ENCODE measurements at regions not wholly inside any gene's neighbourhood (a gene's known extent, or its start where the extent isn't known, plus 50 kb on each side); places are given as distances from the start of the nearest gene placed in this dataset.

DNA sequence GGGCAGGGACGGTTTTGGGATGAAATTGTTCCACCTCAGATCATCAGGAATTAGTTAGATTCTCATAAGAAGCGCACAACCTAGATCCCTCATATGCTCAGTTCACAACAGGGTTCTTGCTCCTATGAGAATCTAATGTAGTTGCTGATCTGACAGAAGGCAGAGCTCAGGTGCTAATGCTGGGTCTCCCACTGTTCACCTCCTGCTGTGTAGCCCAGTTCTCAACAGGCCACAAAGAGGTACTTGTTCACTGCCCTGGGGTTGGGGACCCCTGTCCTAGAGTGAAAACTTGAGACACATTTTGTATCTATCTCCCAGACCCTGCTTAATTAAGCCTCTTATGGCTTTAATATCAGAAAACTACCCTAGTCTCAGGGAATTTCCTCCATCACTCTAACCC lies 966.0 kb downstream of the PCDH17 start:
- TF ChIP-seq, protein P1, sequence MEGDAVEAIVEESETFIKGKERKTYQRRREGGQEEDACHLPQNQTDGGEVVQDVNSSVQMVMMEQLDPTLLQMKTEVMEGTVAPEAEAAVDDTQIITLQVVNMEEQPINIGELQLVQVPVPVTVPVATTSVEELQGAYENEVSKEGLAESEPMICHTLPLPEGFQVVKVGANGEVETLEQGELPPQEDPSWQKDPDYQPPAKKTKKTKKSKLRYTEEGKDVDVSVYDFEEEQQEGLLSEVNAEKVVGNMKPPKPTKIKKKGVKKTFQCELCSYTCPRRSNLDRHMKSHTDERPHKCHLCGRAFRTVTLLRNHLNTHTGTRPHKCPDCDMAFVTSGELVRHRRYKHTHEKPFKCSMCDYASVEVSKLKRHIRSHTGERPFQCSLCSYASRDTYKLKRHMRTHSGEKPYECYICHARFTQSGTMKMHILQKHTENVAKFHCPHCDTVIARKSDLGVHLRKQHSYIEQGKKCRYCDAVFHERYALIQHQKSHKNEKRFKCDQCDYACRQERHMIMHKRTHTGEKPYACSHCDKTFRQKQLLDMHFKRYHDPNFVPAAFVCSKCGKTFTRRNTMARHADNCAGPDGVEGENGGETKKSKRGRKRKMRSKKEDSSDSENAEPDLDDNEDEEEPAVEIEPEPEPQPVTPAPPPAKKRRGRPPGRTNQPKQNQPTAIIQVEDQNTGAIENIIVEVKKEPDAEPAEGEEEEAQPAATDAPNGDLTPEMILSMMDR (IDR thresholded peaks at IDR 0.05; ENCODE audit: insufficient read depth, low read length, missing control alignments) = no peak
- POLR2A ChIA-PET = no interaction called here
- DNase-seq (ENCODE audit: low read depth, low spot score) = no peak
- H3K4me3 ChIP-seq (ENCODE audit: low read depth, low read length) = no peak overlapping the region
- CTCF ChIA-PET = no interaction called here

DNA sequence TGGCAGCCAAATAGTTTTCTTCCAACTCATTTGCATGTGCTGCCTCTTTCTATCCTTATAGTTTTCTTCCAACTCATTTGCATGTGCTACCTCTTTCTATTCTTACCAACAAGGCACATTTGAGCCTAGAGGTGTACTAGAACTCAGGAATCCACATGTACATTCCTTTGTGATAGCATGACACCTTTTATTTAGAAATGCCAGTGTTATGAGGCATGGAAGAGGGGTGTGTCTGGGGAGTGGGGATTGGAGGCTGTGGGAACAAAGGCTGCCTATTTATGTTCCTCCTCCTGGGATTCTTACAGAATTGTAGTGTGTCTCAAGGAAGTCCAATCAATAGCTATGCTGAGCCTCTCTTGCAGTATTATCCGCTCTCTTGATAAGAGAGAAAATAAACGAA lies 966.7 kb downstream of the PCDH17 start:
- POLR2A ChIA-PET = no interaction called here
- CTCF ChIA-PET = no interaction called here

DNA sequence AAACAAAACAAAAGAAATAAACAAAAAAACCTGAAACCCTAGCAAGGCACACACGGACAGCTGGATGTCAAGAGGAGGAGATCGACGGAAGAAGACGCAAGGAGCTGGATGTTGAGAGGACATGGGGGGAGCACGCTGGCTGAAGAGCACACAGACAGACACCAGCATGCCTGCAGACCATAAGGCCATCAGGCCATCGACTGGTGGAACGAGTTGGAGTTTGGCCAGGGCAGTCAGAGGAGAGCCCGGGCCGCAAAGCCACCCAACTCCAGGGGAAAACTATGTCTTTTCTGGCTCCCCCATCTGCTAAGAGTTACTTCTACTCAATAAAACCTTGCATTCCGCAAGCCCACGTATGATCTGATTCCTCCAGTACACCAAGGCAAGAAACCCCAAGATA lies 979.6 kb downstream of the PCDH17 start:
- ChIA-PET POLR2A (no interaction called here), CTCF (no interaction called here)
- no peak overlapping the region for H3K4me3 ChIP-seq (ENCODE audit: low read depth, low read length)
- DNase-seq (ENCODE audit: low read depth, low spot score) = no peak
- TF ChIP-seq, protein P1 (IDR thresholded peaks at IDR 0.05; ENCODE audit: insufficient read depth, low read length, missing control alignments) = no peak

More for the DNA sequence above, 966.7 kb downstream of the PCDH17 start:
- no peak overlapping the region for H3K4me3 ChIP-seq (ENCODE audit: low read depth, low read length)
- DNase-seq (ENCODE audit: low read depth, low spot score) = no peak
- TF ChIP-seq, protein P1 (IDR thresholded peaks at IDR 0.05; ENCODE audit: insufficient read depth, low read length, missing control alignments) = no peak

DNA sequence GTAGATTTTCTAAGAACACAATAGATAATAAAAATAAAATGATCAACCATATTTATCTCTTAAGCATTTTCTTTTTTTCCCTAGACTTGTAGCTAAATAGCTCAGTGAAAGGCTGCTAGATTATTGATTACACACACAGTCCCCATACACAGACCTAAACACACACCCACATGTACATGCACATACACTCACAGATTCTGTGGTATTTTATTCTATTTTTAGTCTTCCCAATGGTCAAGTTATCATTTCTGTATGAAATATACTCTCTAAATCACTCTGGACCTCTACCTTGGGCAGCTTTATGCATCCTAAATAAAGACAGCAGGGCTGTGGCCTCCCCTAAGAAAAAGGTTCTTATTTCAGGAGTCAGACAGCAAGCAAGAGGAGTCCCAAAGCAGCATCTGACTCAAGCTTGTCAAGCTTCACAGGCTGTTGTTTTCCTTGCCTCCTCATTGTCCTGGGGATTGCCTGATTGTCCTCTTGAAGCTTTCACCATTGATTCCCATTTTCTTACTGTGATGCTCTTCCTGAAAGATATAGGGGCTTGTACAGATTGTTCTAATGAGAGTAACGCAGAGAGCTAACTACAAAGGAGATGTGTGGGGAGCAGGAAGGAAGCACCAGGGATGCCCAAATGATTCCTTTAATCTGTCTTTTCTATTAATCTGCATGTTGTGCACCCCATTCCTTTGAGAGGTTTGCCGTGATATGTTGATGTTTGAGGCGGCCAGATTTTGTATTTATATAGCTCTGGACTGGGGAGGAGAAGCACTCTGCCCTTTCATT lies 986.5 kb downstream of the PCDH17 start:
- H3K4me3 ChIP-seq (ENCODE audit: low read depth, low read length) = no peak overlapping the region
- DNase-seq (ENCODE audit: low read depth, low spot score) = no peak
- CTCF ChIA-PET = no interaction called here
- TF ChIP-seq, protein P1 (IDR thresholded peaks at IDR 0.05; ENCODE audit: insufficient read depth, low read length, missing control alignments) = no peak
- POLR2A ChIA-PET = no interaction called here

DNA sequence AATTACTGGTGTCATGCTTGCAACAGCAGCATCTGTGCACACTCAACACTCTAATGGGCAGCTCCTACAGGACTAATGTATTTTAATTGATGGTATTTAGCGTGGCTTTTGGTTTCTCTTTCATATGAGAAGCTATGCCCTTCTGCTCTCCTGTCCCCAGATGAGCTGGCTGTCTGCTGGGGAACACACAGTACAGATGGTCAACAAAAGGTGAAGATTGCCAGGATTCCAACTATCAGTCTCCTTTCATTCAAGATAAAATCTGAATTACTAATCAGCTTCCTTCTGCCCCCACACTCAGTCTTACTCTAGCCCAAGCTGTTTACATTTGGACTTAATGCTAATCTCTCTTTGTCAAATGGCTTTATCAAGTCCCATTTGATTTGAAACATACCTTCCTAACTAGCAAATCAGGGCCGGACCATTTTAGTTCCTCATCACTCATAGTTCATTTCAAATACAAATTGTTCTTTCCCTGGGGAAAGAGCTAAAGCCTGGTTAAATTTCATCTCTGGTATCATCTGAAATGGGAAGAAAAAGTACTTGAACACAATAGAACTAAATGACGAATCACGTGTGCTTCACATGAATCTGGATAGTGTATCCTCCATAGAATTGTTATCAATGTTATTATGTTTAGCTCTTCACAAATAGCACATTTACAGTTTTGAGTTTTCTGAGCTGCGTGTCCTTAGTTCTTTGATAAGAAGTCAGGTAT lies 988.0 kb downstream of the PCDH17 start:
- H3K4me3 ChIP-seq (ENCODE audit: low read depth, low read length) = no peak overlapping the region
- TF ChIP-seq, protein P1 (IDR thresholded peaks at IDR 0.05; ENCODE audit: insufficient read depth, low read length, missing control alignments) = no peak
- ChIA-PET POLR2A (no interaction called here), CTCF (no interaction called here)
- no peak for DNase-seq (ENCODE audit: low read depth, low spot score)

DNA sequence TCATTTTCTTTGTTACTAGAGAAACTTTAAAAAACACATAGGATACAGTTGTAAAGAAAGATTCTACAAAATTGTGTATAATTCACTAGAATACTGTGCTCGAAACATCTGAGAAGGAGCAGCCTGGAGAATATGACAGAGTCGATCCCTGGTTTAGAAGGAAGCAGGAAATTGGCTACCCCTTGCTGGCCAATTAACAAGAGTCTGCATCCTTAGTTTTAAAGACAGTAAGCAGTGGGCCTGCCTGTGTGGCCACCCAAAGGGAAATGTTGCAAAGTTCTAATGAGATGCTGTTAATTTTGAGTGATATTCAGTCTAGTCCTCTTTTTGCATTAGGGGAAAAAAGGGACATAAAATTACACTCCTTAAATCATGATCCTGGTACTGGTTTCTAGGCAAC lies 988.6 kb downstream of the PCDH17 start:
- CTCF ChIA-PET = no interaction called here
- DNase-seq (ENCODE audit: low read depth, low spot score) = no peak
- TF ChIP-seq, protein P1 (IDR thresholded peaks at IDR 0.05; ENCODE audit: insufficient read depth, low read length, missing control alignments) = no peak
- H3K4me3 ChIP-seq (ENCODE audit: low read depth, low read length) = no peak overlapping the region
- POLR2A ChIA-PET = no interaction called here
